Left ventricle myocardium inferior (tissue), 1 donor: ENCODE measurements at regions not wholly inside any gene's neighbourhood (a gene's known extent, or its start where the extent isn't known, plus 50 kb on each side); places are given as distances from the start of the nearest gene placed in this dataset.

Experiments used
- DNase-seq: peaks from one replicate; pipeline ENCODE4 v3.0.0-alpha.2; 2020
- H3K27ac ChIP-seq: fragments of 200-600 bp; replicated peaks from 2 replicates; pipeline ENCODE4 v1.8.0; 2021
- H3K27me3 ChIP-seq: fragments of 200-600 bp; 2 replicates; pipeline ENCODE4 v1.8.0; 2021; ENCODE audit warnings: low read depth
- H3K36me3 ChIP-seq: fragments of 200-600 bp; 2 replicates; pipeline ENCODE4 v1.8.0; 2021
- H3K4me1 ChIP-seq: fragments of 200-600 bp; 2 replicates; pipeline ENCODE4 v1.8.0; 2021
- H3K4me3 ChIP-seq: fragments of 200-600 bp; 2 replicates; pipeline ENCODE4 v1.8.0; 2021; ENCODE audit warnings: mild to moderate bottlenecking, moderate library complexity
- H3K9me3 ChIP-seq: fragments of 200-600 bp; replicated peaks from 2 replicates; pipeline ENCODE4 v1.8.0; 2021
- CTCF ChIP-seq: fragments of 200-600 bp; IDR thresholded peaks from 2 replicates; pipeline ENCODE4 v1.8.0; 2021; ENCODE audit warnings: antibody characterized with exemption, mild to moderate bottlenecking, borderline replicate concordance
- intact Hi-C: fragments of 100-400 bp; cut with micrococcal nuclease; formaldehyde crosslinking; loops from one replicate; pipeline ENCODE4 v1.11.0; 2022
- donor health status: DM: no; HTN: yes; CAD: no; lungs with severe emphysema.

- no peak for DNase-seq
- Histone ChIP-seq H3K36me3 (no peaks in the 10 kb centered on the region), H3K4me3 (no peak overlapping the region), H3K9me3 (peaks cover 26% of the 10 kb centered on the region), H3K4me1 (no peaks in the 10 kb centered on the region), H3K27me3 (no peaks in the 10 kb centered on the region), H3K27ac (no peak overlapping the region)
- intact Hi-C loops: no loop called here
- peak; percentile 46 for TF ChIP-seq CTCF
Measured at GRCh38 chr4:126592088-126592487, 1040.7 kb upstream of the INTU start.

GRCh38 chr4:126593626-126594025 lies 1039.1 kb upstream of the INTU start:
- TF ChIP-seq CTCF: no peak
- Histone ChIP-seq H3K36me3 (no peaks in the 10 kb centered on the region), H3K4me1 (no peaks in the 10 kb centered on the region), H3K4me3 (no peak overlapping the region), H3K27me3 (no peaks in the 10 kb centered on the region), H3K27ac (no peak overlapping the region), H3K9me3 (peaks cover 13% of the 10 kb centered on the region)
- intact Hi-C loops: no loop called here
- DNase-seq: no peak

- Histone ChIP-seq H3K27ac (no peak overlapping the region), H3K9me3 (peaks cover 7% of the 10 kb centered on the region), H3K4me1 (no peaks in the 10 kb centered on the region), H3K27me3 (no peaks in the 10 kb centered on the region), H3K4me3 (no peak overlapping the region), H3K36me3 (no peaks in the 10 kb centered on the region)
- TF ChIP-seq CTCF: no peak
- DNase-seq: no peak
- intact Hi-C loops: no loop called here
Measured at GRCh38 chr4:126595643-126596042, 1037.1 kb upstream of the INTU start.

- DNase-seq: no peak
- no peaks in the 10 kb centered on the region for H3K4me1 ChIP-seq
- intact Hi-C loops: no loop called here
- no peak for TF ChIP-seq CTCF
- H3K27ac ChIP-seq: no peak overlapping the region
- no peaks in the 10 kb centered on the region for H3K9me3 ChIP-seq
- H3K27me3 ChIP-seq: no peaks in the 10 kb centered on the region
- H3K4me3 ChIP-seq: no peak overlapping the region
- no peaks in the 10 kb centered on the region for H3K36me3 ChIP-seq
Measured at GRCh38 chr4:126599746-126600145, 1033.0 kb upstream of the INTU start.

- DNase-seq: no peak
- TF ChIP-seq CTCF: no peak
- Histone ChIP-seq H3K27me3 (no peaks in the 10 kb centered on the region), H3K9me3 (no peaks in the 10 kb centered on the region), H3K4me1 (no peaks in the 10 kb centered on the region), H3K36me3 (no peaks in the 10 kb centered on the region), H3K27ac (no peak overlapping the region), H3K4me3 (no peak overlapping the region)
- intact Hi-C loops: no loop called here
Measured at GRCh38 chr4:126603210-126603609, 1029.5 kb upstream of the INTU start.

GRCh38 chr4:126603825-126604224 lies 1028.9 kb upstream of the INTU start:
- no peak overlapping the region for H3K4me3 ChIP-seq
- no peaks in the 10 kb centered on the region for H3K36me3 ChIP-seq
- TF ChIP-seq CTCF: no peak
- no peak overlapping the region for H3K27ac ChIP-seq
- no peaks in the 10 kb centered on the region for H3K9me3 ChIP-seq
- DNase-seq: no peak
- intact Hi-C loops: no loop called here
- H3K4me1 ChIP-seq: no peaks in the 10 kb centered on the region
- H3K27me3 ChIP-seq: no peaks in the 10 kb centered on the region
